Lung (tissue), 11 donors: ENCODE measurements at regions not wholly inside any gene's neighbourhood (a gene's known extent, or its start where the extent isn't known, plus 50 kb on each side); places are given as distances from the start of the nearest gene placed in this dataset.
A peak's percentile ranks its signal among the peaks of the same experiment; 100 is the strongest.
"Not testable (repeated sequence)": the region's sequence is repeated elsewhere in the genome, so short reads cannot be mapped to it uniquely, and the experiment has no call there.

Experiments used
- ATAC-seq: fragments of 200-7000 bp; cut with Tn5 transposase; one replicate; pipeline ENCODE4 v1.9.1; 2020; ENCODE audit warnings: moderate number of reproducible peaks; ENCODE audit not compliant: insufficient read depth, low FRiP score
- DNase-seq, 3 donors: peaks; one replicate each; pipeline ENCODE4 v3.0.0-alpha.2; 2013 to 2017
- H3K27ac ChIP-seq, 2 donors: one replicate each; pipeline ENCODE4 v1.5.1; 2013; ENCODE audit warnings: mild to moderate bottlenecking in 2 of 2, moderate library complexity in 2 of 2, control low read depth in 1 of 2, inconsistent platforms in 1 of 2, low read depth in 1 of 2, low read length in 1 of 2
- H3K27me3 ChIP-seq, 3 donors: one replicate each; pipeline ENCODE4 v1.5.1; 2013; ENCODE audit warnings: low read length in 2 of 3; ENCODE audit not compliant: control insufficient read depth in 3 of 3, insufficient read depth in 3 of 3
- H3K36me3 ChIP-seq, 4 donors: one replicate each; pipeline ENCODE4 v1.5.1; 2013; ENCODE audit warnings: low read length in 4 of 4, mild to moderate bottlenecking in 1 of 4, moderate library complexity in 1 of 4; ENCODE audit not compliant: control insufficient read depth in 4 of 4, insufficient read depth in 4 of 4
- H3K4me1 ChIP-seq, 5 donors: one replicate each; pipeline ENCODE4 v1.5.1; 2013; ENCODE audit warnings: low read length in 5 of 5, mild to moderate bottlenecking in 2 of 5, moderate library complexity in 1 of 5; ENCODE audit not compliant: control insufficient read depth in 5 of 5, insufficient read depth in 5 of 5
- H3K4me3 ChIP-seq: one replicate; pipeline ENCODE4 v1.5.1; 2013; ENCODE audit warnings: mild to moderate bottlenecking, control low read depth, moderate library complexity
- H3K9ac ChIP-seq, 2 donors: one replicate each; pipeline ENCODE4 v1.5.1; 2013; ENCODE audit warnings: low read length in 2 of 2, control low read depth in 1 of 2; ENCODE audit not compliant: insufficient read depth in 1 of 2
- H3K9me3 ChIP-seq, 4 donors: one replicate each; pipeline ENCODE4 v1.5.1; 2013; ENCODE audit warnings: low read length in 3 of 4, mild to moderate bottlenecking in 1 of 4, moderate library complexity in 1 of 4; ENCODE audit not compliant: control insufficient read depth in 4 of 4, insufficient read depth in 3 of 4
- CTCF ChIP-seq: IDR thresholded peaks from 2 replicates; pipeline ENCODE4 v1.5.1; 2012; ENCODE audit warnings: mild to moderate bottlenecking; ENCODE audit errors: control extremely low read depth, extremely low read depth
- WGBS, 2 donors: extraction: QIAGEN DNeasy Blood & Tissue Kit; methylation state at CpG; one replicate each; pipeline ENCODE4 v1.1.7; 2013; 5-methylcytosine and 5-hydroxymethylcytosine counted together
- donor health status: control.
- donor health status: control.
- donor health status: Bipolar disorder and iron deficiency.
- donor health status: healthy.
- donor health status: DM: yes; HTN: yes; CAD: no.

GRCh38 chr18:42336139-42336538 is 381.1 kb downstream of the PIK3C3 start:
- ATAC-seq (no peak), DNase-seq (no peak)
- H3K27ac ChIP-seq = no peak overlapping the region
- no peak overlapping the region for H3K4me3 ChIP-seq
- WGBS, 2 donors = 46 to 79% methylated on average over 2 of the region's 2 CpGs
- H3K36me3 ChIP-seq = no peaks in the 10 kb centered on the region
- H3K27me3 ChIP-seq = no peaks in the 10 kb centered on the region
- no peak for TF ChIP-seq CTCF
- no peaks in the 10 kb centered on the region for H3K4me1 ChIP-seq
- no peak overlapping the region for H3K9ac ChIP-seq
- peaks cover 0 to 3% (median 0%) of the 10 kb centered on the region in 4 donors for H3K9me3 ChIP-seq

- H3K4me1 ChIP-seq, H3K27me3 ChIP-seq, DNase-seq, ATAC-seq, H3K9ac ChIP-seq, H3K36me3 ChIP-seq, H3K27ac ChIP-seq, H3K4me3 ChIP-seq, H3K9me3 ChIP-seq: not testable (repeated sequence)
- WGBS, 2 donors = 71 to 93% methylated on average over 2 of the region's 2 CpGs
These were observed 382.3 kb downstream of the PIK3C3 start for GRCh38 chr18:42337337-42337736.

- no peak overlapping the region for H3K27ac ChIP-seq
- DNase-seq (peak in 1 of 3 donors; percentile 15), ATAC-seq (no peak)
- WGBS, 2 donors = 28 to 42% methylated on average over 2 of the region's 2 CpGs
- no peaks in the 10 kb centered on the region for H3K36me3 ChIP-seq
- no peak for TF ChIP-seq CTCF
- H3K4me3 ChIP-seq = no peak overlapping the region
- peaks cover 0 to 3% (median 0%) of the 10 kb centered on the region in 4 donors for H3K9me3 ChIP-seq
- no peaks in the 10 kb centered on the region for H3K27me3 ChIP-seq
- H3K4me1 ChIP-seq = no peaks in the 10 kb centered on the region
- no peak overlapping the region for H3K9ac ChIP-seq
These were observed 383.6 kb downstream of the PIK3C3 start for GRCh38 chr18:42338683-42339082.

- no peaks in the 10 kb centered on the region for H3K27me3 ChIP-seq
- H3K36me3 ChIP-seq = no peaks in the 10 kb centered on the region
- peaks cover 0 to 3% (median 0%) of the 10 kb centered on the region in 4 donors for H3K9me3 ChIP-seq
- no peak overlapping the region for H3K4me3 ChIP-seq
- WGBS, 2 donors = 31 to 45% methylated on average over 4 of the region's 4 CpGs
- no peak for DNase-seq
- H3K4me1 ChIP-seq = no peaks in the 10 kb centered on the region
- no peak overlapping the region for H3K9ac ChIP-seq
- H3K27ac ChIP-seq = no peak overlapping the region
- ATAC-seq = no peak
- no peak for TF ChIP-seq CTCF
These were observed 384.3 kb downstream of the PIK3C3 start for GRCh38 chr18:42339372-42339771.
